Mesenchymal stem cell (in vitro differentiated cells and primary cell): ENCODE measurements at regions not wholly inside any gene's neighbourhood (a gene's known extent, or its start where the extent isn't known, plus 50 kb on each side); places are given as distances from the start of the nearest gene placed in this dataset.

Experiments
- DNase-seq: peaks from one replicate; pipeline ENCODE4 v3.0.0-alpha.2; 2013
- H2AFZ ChIP-seq: one replicate; pipeline ENCODE4 v1.6.1; 2013; ENCODE audit warnings: low read depth, mild to moderate bottlenecking, control low read depth, inconsistent platforms, low read length, moderate library complexity
- H2AK5ac ChIP-seq: 2 replicates; pipeline ENCODE4 v1.6.1; 2013; ENCODE audit warnings: low read length, moderate library complexity, mild to moderate bottlenecking, inconsistent platforms; ENCODE audit not compliant: severe bottlenecking
- H2BK120ac ChIP-seq: one replicate; pipeline ENCODE4 v1.6.1; 2013; ENCODE audit warnings: low read depth, mild to moderate bottlenecking, inconsistent platforms, low read length, moderate library complexity
- H2BK12ac ChIP-seq, 2 experiments: one replicate each; pipeline ENCODE4 v1.6.1; 2013; ENCODE audit warnings: inconsistent platforms in 2 of 2, low read length in 2 of 2, mild to moderate bottlenecking in 2 of 2, moderate library complexity in 2 of 2, control low read depth in 1 of 2
- H2BK15ac ChIP-seq: one replicate; pipeline ENCODE4 v1.6.1; 2013; ENCODE audit warnings: mild to moderate bottlenecking, low read depth, inconsistent platforms; ENCODE audit not compliant: poor library complexity, severe bottlenecking
- H2BK5ac ChIP-seq: 2 replicates; pipeline ENCODE4 v1.6.1; 2013; ENCODE audit warnings: low read depth, mild to moderate bottlenecking, low read length, control low read depth, inconsistent platforms; ENCODE audit not compliant: poor library complexity, severe bottlenecking
- H3K14ac ChIP-seq, 2 experiments: one replicate each; pipeline ENCODE4 v1.6.1; 2013; ENCODE audit warnings: inconsistent platforms in 2 of 2, low read length in 2 of 2, control low read depth in 1 of 2, mild to moderate bottlenecking in 1 of 2, moderate library complexity in 1 of 2
- H3K18ac ChIP-seq, 2 experiments: one replicate each; pipeline ENCODE4 v1.6.1; 2013; ENCODE audit warnings: inconsistent platforms in 2 of 2, low read length in 2 of 2, control low read depth in 1 of 2, low read depth in 1 of 2, mild to moderate bottlenecking in 1 of 2
- H3K23ac ChIP-seq, 2 experiments: one replicate each; pipeline ENCODE4 v1.6.1; 2013; ENCODE audit warnings: inconsistent platforms in 2 of 2, low read length in 2 of 2, mild to moderate bottlenecking in 2 of 2, moderate library complexity in 2 of 2, control low read depth in 1 of 2
- H3K27ac ChIP-seq: 2 replicates; pipeline ENCODE4 v1.5.1; 2013; ENCODE audit warnings: mild to moderate bottlenecking, moderate library complexity, low read length, control low read depth, inconsistent platforms; ENCODE audit not compliant: poor library complexity, severe bottlenecking
- H3K27me3 ChIP-seq, 2 experiments: 2 replicates each; pipeline versions ENCODE4 v1.6.1 to v1.7.0; 2013; ENCODE audit warnings: low read length in 2 of 2, mild to moderate bottlenecking in 2 of 2, moderate library complexity in 2 of 2, control low read depth in 1 of 2, inconsistent platforms in 1 of 2; ENCODE audit not compliant: control insufficient read depth in 1 of 2, insufficient read depth in 1 of 2
- H3K36me3 ChIP-seq, 2 experiments: 2 replicates each; pipeline versions ENCODE4 v1.6.1 to v1.7.0; 2013; ENCODE audit warnings: low read length in 2 of 2, control low read depth in 1 of 2, inconsistent platforms in 1 of 2, low read depth in 1 of 2, mild to moderate bottlenecking in 1 of 2; ENCODE audit not compliant: insufficient read depth in 2 of 2, control insufficient read depth in 1 of 2
- H3K4ac ChIP-seq, 2 experiments: one replicate each; pipeline ENCODE4 v1.6.1; 2013; ENCODE audit warnings: inconsistent platforms in 2 of 2, low read length in 2 of 2, mild to moderate bottlenecking in 2 of 2, moderate library complexity in 2 of 2, control low read depth in 1 of 2, low read depth in 1 of 2
- H3K4me1 ChIP-seq: 2 replicates; pipeline ENCODE4 v1.6.1; 2013; ENCODE audit warnings: low read depth, low read length, control low read depth; ENCODE audit not compliant: control insufficient read depth, insufficient read depth
- H3K4me2 ChIP-seq: 2 replicates; pipeline ENCODE4 v1.6.1; 2013; ENCODE audit warnings: low read length, mild to moderate bottlenecking, inconsistent platforms; ENCODE audit not compliant: poor library complexity, severe bottlenecking
- H3K4me3 ChIP-seq, 2 experiments: 2 replicates each; pipeline versions ENCODE4 v1.5.1 to v1.7.0; 2013; ENCODE audit warnings: low read length in 2 of 2, mild to moderate bottlenecking in 2 of 2, control low read depth in 1 of 2, low read depth in 1 of 2; ENCODE audit not compliant: insufficient read depth in 1 of 2
- H3K79me1 ChIP-seq: replicated peaks from 2 replicates; pipeline ENCODE4 v1.6.1; 2013; ENCODE audit warnings: mild to moderate bottlenecking, control low read depth, low read length, inconsistent platforms; ENCODE audit not compliant: poor library complexity, severe bottlenecking
- H3K9ac ChIP-seq: 2 replicates; pipeline ENCODE4 v1.7.0; 2013; ENCODE audit warnings: mild to moderate bottlenecking, low read length, moderate library complexity
- H3K9me3 ChIP-seq: 2 replicates; pipeline ENCODE4 v1.7.0; 2013; ENCODE audit warnings: mild to moderate bottlenecking, low read length; ENCODE audit not compliant: control insufficient read depth
- H4K8ac ChIP-seq: one replicate; pipeline ENCODE4 v1.6.1; 2013; ENCODE audit warnings: inconsistent platforms, mild to moderate bottlenecking, low read length, moderate library complexity
- H4K91ac ChIP-seq: one replicate; pipeline ENCODE4 v1.6.1; 2013; ENCODE audit warnings: mild to moderate bottlenecking, low read length, inconsistent platforms
- WGBS: methylation state at CpG from one replicate; pipeline ENCODE4 v1.1.7; 2013; ENCODE audit warnings: mixed read lengths; 5-methylcytosine and 5-hydroxymethylcytosine counted together

DNA sequence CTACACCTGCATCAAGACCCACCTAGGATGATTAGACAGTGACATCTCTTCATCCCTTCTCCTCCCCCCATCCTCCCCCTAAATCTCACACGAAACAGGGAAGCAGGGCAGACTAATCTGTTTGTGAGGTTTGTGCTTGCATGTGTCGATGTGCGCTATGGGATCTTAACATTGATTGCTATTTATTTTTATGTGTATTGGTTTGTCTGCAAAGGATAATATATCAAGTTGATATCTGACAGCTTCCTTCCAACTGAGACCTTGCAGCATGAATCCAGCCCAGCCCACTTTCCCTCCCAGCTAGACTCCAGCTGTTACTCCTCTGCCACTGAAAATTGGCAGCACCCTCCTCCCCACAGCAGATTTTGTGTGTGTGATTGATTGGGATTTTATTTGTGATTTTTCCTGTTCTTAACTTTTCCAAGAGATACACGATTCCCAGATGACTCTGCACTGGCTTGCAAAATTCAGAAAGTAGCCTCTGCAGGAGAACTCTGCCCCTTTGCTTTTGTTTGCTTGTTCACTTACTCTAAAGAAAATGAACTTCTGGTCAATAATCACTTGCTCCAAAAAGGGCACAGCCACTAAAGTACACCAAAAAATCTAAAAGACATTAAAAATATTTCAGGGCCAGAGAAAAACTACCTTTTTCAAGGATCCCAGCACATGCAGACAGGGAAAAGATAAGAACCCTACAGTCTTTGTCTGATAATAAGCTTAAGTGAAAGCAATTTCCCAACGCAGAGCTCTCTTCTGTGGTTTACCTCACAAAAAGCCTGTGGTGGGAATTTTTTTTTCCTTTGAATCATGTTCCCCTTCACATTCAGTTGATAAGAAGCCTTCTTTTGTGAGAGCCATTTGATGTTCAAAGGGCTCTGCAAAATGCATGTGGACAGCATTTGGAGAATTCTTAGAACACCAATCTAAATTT, 222.1 kb downstream of the RPS29 start:
- H2AK5ac ChIP-seq = no peak overlapping the region
- H4K91ac ChIP-seq = no peak overlapping the region
- H3K4ac ChIP-seq = no peak overlapping the region
- no peaks in the 10 kb centered on the region for H3K79me1 ChIP-seq
- H3K4me2 ChIP-seq = no peak overlapping the region
- no peak overlapping the region for H3K23ac ChIP-seq
- H3K36me3 ChIP-seq = no peaks in the 10 kb centered on the region
- no peak overlapping the region for H2BK120ac ChIP-seq
- no peak overlapping the region for H4K8ac ChIP-seq
- H2BK15ac ChIP-seq = no peak overlapping the region
- H2BK5ac ChIP-seq = no peak overlapping the region
- H3K27me3 ChIP-seq = no peaks in the 10 kb centered on the region
- H3K4me3 ChIP-seq = no peak overlapping the region
- H3K9ac ChIP-seq = no peak overlapping the region
- H2AFZ ChIP-seq = no peak overlapping the region
- WGBS = 14% methylated on average over 4 of the region's 5 CpGs
- H3K27ac ChIP-seq = no peak overlapping the region
- H2BK12ac ChIP-seq = no peak overlapping the region
- H3K14ac ChIP-seq = no peak overlapping the region
- H3K4me1 ChIP-seq = no peaks in the 10 kb centered on the region
- H3K9me3 ChIP-seq = no peaks in the 10 kb centered on the region
- no peak for DNase-seq
- no peak overlapping the region for H3K18ac ChIP-seq

DNA sequence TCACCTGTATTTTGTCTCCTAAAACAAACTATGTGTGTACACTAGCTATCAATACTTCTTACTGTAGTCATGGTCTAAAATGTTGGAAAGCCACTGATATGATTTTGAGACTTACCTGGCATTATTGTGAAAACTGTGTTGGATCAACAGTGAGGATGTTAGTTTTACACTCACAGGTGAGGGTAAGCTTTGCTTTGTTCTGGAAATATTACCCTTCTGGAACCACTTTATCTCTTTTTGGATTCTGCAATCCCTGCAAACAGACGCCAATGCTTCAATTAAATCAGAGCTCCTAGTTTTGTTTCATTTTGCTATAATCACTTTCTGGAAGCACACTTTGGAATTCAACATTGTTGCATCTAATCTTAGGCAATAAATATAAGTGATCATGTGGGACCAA, 223.3 kb downstream of the RPS29 start:
- Histone ChIP-seq H3K36me3 (no peaks in the 10 kb centered on the region), H3K23ac (no peak overlapping the region), H3K27ac (no peak overlapping the region), H3K4me1 (no peaks in the 10 kb centered on the region), H3K79me1 (no peaks in the 10 kb centered on the region), H3K18ac (no peak overlapping the region), H2AFZ (no peak overlapping the region), H2BK120ac (no peak overlapping the region), H3K9me3 (no peaks in the 10 kb centered on the region), H3K4me3 (no peak overlapping the region), H3K4ac (no peak overlapping the region), H3K27me3 (no peaks in the 10 kb centered on the region), H2BK12ac (no peak overlapping the region), H3K4me2 (no peak overlapping the region), H4K91ac (no peak overlapping the region), H3K9ac (no peak overlapping the region), H4K8ac (no peak overlapping the region), H2BK5ac (no peak overlapping the region), H3K14ac (no peak overlapping the region), H2BK15ac (no peak overlapping the region), H2AK5ac (no peak overlapping the region)
- DNase-seq = no peak
- WGBS = no CpG with 5 or more reads among the region's 1 CpG

- Histone ChIP-seq H3K4me3 (no peak overlapping the region), H2BK5ac (no peak overlapping the region), H3K14ac (no peak overlapping the region), H3K4me2 (no peak overlapping the region), H3K36me3 (no peaks in the 10 kb centered on the region), H2BK120ac (no peak overlapping the region), H3K4ac (no peak overlapping the region), H4K8ac (no peak overlapping the region), H3K18ac (no peak overlapping the region), H3K23ac (no peak overlapping the region), H4K91ac (no peak overlapping the region), H3K27ac (no peak overlapping the region), H3K4me1 (no peaks in the 10 kb centered on the region), H2AK5ac (no peak overlapping the region), H3K79me1 (no peaks in the 10 kb centered on the region), H2BK15ac (no peak overlapping the region), H3K9me3 (peaks cover 5% of the 10 kb centered on the region), H2BK12ac (no peak overlapping the region), H3K27me3 (no peaks in the 10 kb centered on the region), H2AFZ (no peak overlapping the region), H3K9ac (no peak overlapping the region)
- 94% methylated on average over 3 of the region's 3 CpGs for WGBS
- no peak for DNase-seq
Measured at GRCh38 chr14:49339130-49339529, 247.1 kb downstream of the RPS29 start.

DNA sequence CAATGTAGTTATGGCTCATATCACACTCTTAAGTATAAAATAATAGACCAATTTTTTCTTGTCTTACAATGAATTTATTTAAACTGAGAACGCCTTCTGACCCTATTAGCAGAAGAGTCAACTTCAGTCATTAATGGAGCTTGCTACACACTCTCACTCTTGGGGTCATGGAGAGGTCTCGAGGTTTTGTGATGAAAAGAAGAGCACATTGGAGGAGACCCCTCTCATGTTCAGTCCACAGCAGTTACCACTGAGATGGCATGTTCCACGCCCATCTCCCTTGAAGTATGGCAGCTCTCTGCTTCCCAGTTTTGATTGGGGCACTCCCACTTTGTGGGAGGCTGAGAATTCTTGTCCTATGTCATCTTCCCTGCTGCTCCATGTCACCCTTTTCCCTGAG, 266.4 kb downstream of the RPS29 start:
- H2BK120ac ChIP-seq = no peak overlapping the region
- 70% methylated on average over 2 of the region's 3 CpGs for WGBS
- H3K79me1 ChIP-seq = no peaks in the 10 kb centered on the region
- no peak overlapping the region for H2AK5ac ChIP-seq
- no peaks in the 10 kb centered on the region for H3K27me3 ChIP-seq
- H4K91ac ChIP-seq = no peak overlapping the region
- H3K4me1 ChIP-seq = no peaks in the 10 kb centered on the region
- H3K4me3 ChIP-seq = no peak overlapping the region
- no peak overlapping the region for H3K23ac ChIP-seq
- H3K27ac ChIP-seq = no peak overlapping the region
- H3K9ac ChIP-seq = no peak overlapping the region
- no peak overlapping the region for H3K18ac ChIP-seq
- H3K4ac ChIP-seq = no peak overlapping the region
- no peak overlapping the region for H2BK15ac ChIP-seq
- no peak overlapping the region for H2BK5ac ChIP-seq
- H3K9me3 ChIP-seq = no peaks in the 10 kb centered on the region
- H4K8ac ChIP-seq = no peak overlapping the region
- no peak overlapping the region for H3K4me2 ChIP-seq
- no peaks in the 10 kb centered on the region for H3K36me3 ChIP-seq
- H3K14ac ChIP-seq = no peak overlapping the region
- H2AFZ ChIP-seq = no peak overlapping the region
- H2BK12ac ChIP-seq = no peak overlapping the region
- DNase-seq = no peak
